Astrocyte of the cerebellum (primary cell): ENCODE measurements at regions not wholly inside any gene's neighbourhood (a gene's known extent, or its start where the extent isn't known, plus 50 kb on each side); places are given as distances from the start of the nearest gene placed in this dataset.

ENCODE experiments used
- DNase-seq: peaks from one replicate; pipeline ENCODE4 v3.0.0-alpha.2; 2011; ENCODE audit warnings: low read depth
- H3K4me3 ChIP-seq: 2 replicates; pipeline ENCODE4 v1.5.1; 2011; ENCODE audit warnings: mild to moderate bottlenecking, low read depth, low read length, moderate library complexity
- CTCF ChIP-seq: IDR thresholded peaks from 2 replicates; pipeline ENCODE4 v1.5.1; 2012; ENCODE audit warnings: low read length, low read depth, moderate library complexity, mild to moderate bottlenecking; ENCODE audit errors: missing control alignments
- in situ Hi-C: cut with HindIII; loops from 2 replicates; pipeline ENCODE4 v1.10.0; 2017; ENCODE audit warnings: low sequenced_read_pairs

GRCh38 chr2:213202011-213202410 lies 50.6 kb upstream of the IKZF2 start:
- DNase-seq, result no peak
- TF ChIP-seq CTCF, result no peak
- in situ Hi-C loops, result no loop called here
- no peak overlapping the region for H3K4me3 ChIP-seq

DNA sequence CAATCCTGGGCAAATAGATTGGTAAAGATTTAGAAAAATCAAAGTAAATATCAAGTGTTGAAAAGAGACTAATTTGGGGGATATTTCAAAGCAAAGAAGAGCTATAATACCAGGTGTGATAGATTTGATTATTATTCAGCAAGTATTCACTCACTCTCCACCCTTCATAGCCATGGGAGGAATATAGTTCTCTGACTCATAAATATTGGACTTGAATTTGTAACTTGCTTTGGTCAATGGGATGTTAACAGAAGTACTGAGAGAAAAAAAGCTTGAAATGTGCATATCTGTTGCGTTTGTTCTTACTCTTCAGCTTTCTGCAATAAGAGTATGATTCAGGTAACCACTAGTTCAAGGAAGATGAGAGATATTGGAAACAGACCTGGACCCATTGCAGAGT lies 54.5 kb upstream of the IKZF2 start:
- no peak overlapping the region for H3K4me3 ChIP-seq
- DNase-seq, result no peak
- in situ Hi-C loops, result no loop called here
- no peak for TF ChIP-seq CTCF

GRCh38 chr2:213213186-213213585 lies 61.8 kb upstream of the IKZF2 start:
- DNase-seq, result no peak
- in situ Hi-C loops, result no loop called here
- H3K4me3 ChIP-seq, result no peak overlapping the region
- TF ChIP-seq CTCF, result no peak

DNA sequence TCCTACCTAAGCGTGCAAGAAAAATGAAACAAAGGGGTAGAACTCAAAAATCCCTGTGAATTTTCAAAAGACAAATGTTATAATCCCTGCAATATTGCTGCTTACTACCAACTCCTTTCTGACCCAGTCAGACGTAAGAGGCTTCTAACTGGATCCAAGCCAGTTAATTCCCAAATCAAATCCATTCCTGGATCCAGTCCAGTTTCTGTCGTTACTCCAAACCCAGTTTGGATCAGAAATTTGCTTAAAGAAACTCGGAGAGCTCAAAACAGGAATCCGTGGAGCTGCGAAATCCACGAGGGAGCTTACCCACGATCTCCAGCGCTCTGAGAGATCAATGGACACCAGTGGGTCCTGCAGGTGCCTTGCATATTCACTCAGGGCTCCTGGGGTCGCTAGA lies 62.8 kb upstream of the IKZF2 start:
- H3K4me3 ChIP-seq, result no peak overlapping the region
- in situ Hi-C loops, result no loop called here
- no peak for DNase-seq
- TF ChIP-seq CTCF, result no peak

DNA sequence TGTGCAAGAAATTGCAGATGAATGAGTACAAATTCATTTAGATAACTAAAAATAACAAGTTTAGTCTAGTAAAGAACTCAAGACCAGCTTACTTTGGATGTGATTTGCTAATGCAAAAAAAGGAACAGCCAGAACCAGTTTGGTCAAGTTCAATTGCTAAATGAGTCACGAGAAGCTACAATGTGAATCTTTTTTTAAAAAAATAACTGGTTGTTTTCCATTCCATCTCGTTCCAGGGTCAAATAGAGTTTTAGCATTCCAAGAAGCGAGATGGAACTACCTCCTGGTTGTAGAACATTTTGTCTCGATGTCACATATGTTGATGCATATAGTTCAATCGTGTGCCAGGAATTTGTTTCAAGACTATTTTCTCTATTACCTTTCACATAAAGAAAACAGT lies 65.0 kb upstream of the IKZF2 start:
- H3K4me3 ChIP-seq, result no peak overlapping the region
- in situ Hi-C loops, result no loop called here
- no peak for TF ChIP-seq CTCF
- peak; percentile 24 for DNase-seq

- no peak for TF ChIP-seq CTCF
- in situ Hi-C loops, result no loop called here
- no peak for DNase-seq
- H3K4me3 ChIP-seq, result no peak overlapping the region
These were observed 64.4 kb upstream of the SPAG16 start for GRCh38 chr2:213219816-213220215.
